Effector CD4-positive, alpha-beta T cell (primary cell): ENCODE measurements at regions not wholly inside any gene's neighbourhood (a gene's known extent, or its start where the extent isn't known, plus 50 kb on each side); places are given as distances from the start of the nearest gene placed in this dataset.

ENCODE experiments used
- DNase-seq: peaks from one replicate; pipeline ENCODE4 v3.0.0-alpha.2; 2020

DNA sequence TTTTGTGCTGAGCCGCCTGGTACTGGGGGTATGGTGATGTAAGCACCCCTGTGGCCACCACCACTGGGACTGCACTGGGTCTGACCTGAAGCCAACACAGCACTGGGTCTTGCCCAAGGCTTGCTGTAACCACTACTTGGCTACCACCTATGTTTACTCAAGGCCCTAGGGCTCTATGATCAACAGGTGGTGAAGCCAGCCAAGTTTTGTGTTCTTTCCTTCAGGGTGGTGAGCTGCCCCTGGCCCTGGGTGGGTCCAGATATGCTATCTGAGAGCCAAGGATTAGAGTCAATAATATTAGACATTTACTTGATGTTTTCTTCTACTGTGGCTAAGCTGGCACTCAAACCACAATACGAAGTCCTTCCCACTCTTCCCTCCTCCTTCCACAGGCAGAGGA lies 55.1 kb upstream of the PAGE4 start:
- no peak for DNase-seq

DNA sequence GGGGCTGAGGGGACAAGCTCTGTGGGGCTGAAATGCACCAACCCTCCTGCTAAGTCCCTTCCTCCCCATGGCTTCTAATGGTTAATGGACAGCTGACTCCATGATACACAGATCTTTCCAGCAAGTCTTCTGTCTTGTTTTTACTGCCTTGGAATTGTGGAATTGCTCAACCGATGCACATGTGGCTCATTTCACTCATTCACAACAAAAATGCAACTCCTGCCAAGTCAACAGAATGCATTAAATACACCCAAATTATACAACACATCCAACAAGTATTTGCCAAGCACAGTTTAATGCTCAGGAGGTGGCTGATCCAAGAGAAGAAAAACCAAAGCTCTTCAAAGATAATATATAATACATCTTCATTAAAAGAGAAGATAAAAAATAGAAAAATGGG lies 61.9 kb upstream of the PAGE4 start:
- no peak for DNase-seq

DNA sequence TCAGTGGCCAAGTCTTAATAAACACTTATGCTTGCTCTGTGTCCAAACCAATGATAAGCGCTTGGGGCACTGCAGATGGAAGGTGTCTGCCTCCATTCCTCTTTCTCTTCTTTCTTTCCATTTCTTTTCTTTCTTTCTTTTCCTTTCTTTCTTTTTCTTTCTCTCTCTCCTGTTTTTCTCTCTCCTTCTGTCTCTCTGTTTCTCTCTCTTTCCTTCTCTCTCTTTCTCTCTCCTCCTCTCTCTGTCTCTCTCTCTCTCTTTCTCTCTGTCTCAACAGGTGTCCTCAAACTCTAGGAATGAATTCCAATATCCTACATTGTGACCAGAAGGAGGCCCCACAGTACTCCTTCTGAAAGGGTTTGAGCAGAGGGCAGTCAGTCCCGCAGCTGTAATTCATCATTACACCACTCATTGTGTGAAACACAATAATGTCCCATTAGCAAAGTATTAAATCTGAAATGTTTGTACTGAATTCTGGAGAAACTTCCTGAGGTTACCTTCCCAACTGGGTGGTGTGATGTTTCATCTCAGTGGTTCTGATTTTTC lies 66.5 kb upstream of the PAGE1 start:
- no peak for DNase-seq

DNA sequence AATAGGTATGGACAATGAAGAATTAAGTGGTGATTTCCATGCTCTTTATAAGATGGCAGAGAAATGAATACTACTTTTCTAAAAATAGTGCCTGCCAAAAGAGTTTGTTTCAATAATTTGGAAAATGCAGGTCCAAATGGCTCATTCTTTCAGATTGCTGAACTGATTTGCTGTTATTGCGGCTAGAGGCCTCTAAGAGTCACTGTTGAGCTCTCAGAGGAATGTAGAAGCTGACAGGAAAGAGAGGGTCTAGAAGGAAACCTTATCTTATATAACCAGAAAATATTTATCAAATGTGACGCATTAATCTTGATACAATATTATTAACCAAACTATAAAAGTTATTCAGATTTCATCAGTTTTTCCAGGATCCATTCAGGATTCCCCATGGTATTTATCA lies 65.7 kb upstream of the PAGE1 start:
- DNase-seq: no peak

DNA sequence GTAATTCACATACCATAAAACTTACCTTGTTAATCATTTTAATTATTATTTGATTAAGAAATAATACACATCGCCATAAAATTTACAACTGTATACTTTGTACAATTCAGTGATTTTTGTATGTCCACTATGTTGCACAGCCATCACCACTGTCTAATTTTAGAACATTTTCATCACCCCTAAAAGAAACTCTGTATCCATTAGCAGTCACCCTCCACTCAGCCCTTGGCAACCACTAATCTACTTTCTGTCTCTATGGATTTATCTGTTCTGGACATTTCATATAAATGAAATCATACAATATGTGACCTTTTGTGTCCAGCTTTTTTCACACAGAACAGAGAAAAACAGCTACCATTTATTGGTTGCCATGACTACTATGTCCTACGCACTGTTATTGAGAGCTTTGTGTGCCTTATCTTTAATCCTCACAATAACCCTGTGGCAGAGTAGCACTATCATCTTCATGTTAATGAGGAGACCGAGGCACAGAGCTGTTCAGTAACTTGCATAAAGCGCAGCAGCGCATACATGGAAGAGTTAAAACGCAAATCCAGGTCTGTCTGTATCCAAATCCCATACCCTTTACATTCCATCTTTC lies 64.6 kb upstream of the PAGE1 start:
- no peak for DNase-seq

DNA sequence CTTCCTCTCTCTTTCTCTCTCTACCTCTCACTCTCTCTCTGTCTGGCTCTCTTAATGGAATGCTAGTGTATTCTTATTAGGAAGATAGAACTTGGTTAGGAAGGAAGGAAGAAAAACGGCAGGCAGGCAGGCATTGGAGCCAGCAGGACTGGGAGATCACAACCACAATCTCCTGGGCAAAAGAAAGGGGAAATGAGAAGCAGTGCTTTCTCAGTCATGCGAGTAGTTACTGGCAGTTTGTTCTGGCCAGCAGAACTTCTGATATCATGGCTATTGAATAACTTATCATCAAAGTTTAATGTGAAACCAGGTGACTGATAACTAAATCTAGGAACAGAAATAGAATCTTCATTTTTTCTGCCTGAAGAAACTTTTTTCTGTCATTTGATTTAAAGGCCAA lies 60.9 kb upstream of the PAGE1 start:
- DNase-seq: no peak

DNA sequence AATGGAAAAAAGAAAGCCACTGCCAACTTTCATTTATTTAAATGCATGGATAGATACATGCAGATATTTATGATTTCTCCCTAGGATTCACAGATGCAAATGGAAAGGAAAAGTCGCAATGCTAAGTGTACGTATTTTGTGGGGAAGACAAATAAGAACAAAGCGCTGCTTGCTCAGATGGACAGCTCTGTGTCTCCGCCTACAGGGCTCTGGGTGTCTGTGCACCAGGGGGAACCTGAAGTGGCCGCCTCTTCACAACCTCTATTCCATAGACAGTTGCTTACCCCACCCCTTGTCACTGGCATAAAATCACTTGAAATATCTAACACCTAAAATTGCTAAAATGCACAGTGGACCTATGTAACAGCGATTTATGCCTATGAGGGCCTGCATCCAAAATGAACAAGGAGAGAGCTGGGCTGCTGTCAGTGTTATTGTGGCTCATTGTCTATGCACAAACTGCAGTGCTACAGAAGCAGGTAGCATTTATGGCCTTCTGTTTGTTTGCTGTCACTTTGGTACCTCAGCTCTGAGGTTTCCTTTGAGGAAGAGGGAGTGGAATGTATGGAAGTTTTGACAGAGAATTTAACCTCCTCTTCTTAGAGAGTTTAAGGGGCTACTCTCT lies 58.6 kb upstream of the PAGE1 start:
- peak; percentile 14 for DNase-seq

DNA sequence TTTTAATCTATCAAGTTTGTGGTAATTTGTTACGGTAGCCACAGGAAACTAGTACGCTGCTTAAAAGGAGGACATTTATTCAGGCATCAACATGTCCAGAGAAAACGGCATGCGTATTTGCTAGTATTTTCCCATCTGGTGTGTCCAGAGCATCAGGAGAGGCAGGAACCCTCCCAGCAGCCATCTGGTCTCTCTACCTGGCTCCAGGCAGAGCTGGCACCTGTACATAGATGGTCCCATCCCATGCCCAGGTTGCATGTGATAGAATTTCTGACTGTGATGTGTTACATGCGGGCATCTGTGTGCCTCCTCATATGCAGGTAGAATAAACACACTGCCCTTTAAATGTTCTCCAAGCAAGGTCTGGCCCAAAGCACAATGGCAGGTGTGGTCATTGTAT lies 57.9 kb upstream of the PAGE1 start:
- no peak for DNase-seq

DNA sequence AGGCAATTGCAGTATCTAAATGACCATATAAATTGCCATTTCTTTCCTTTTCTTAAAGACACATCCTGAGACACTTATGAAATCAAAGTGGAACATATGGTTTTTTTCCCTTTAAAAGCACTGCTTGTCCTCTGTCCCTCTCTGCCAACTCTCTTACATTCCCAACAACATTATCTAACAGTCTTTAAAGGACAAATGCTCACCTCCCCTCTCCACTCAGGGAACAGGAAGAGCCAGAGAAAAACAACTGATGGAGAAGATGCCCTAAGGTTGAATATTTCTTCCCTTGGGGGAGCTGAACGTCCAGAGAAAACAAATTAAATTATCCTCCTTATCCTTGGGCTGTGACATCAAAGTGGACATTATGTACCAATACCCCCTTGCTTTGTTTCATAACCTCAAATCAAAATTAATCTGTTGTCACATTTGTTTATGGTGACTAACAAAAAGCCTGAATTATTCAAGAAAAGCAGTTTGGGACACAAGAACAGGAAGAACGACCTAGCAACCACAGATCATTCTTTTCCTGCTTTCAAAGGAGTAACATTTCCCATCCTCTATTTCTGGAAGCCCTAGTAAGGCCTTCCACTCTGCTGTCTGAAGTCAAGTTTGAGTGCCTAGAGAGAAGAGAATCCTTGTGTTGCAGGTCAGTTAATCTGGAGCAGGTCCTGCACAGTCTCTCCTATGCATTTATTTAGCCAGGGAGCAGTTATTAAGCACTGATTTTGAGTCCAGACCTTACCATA lies 52.6 kb upstream of the PAGE1 start:
- no peak for DNase-seq

DNA sequence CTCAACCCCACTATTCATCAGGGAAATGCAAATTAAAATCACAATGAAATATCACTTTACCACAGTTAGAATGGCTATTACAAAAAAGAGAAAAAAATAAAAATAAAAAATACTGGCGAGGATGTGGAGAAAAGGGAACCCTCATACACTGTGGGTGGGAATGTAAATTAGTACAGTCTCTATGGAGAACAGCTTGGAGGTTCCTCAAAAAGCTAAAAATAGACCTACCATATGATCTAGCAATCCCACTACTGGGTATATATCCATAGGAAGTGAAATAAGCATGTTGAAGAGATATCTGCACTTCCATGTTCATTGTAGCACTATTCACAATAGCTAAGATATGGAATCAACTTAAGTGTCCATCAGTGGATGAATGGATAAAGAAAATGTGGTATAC lies 50.5 kb upstream of the PAGE1 start:
- no peak for DNase-seq
